Endothelial cell of umbilical vein (primary cell): ENCODE measurements at regions not wholly inside any gene's neighbourhood (a gene's known extent, or its start where the extent isn't known, plus 50 kb on each side); places are given as distances from the start of the nearest gene placed in this dataset.
"Not testable (repeated sequence)": the region's sequence is repeated elsewhere in the genome, so short reads cannot be mapped to it uniquely, and the experiment has no call there.

Source experiments
- CTCF ChIP-seq, 2 donors: IDR thresholded peaks; 1 replicate in 1 of 2; 2 replicates in 1 of 2; pipeline ENCODE4 v1.5.1; 2011; ENCODE audit warnings: low read length in 2 of 2, mild to moderate bottlenecking in 2 of 2, moderate library complexity in 2 of 2, control low read depth in 1 of 2, inconsistent platforms in 1 of 2, low read depth in 1 of 2; ENCODE audit not compliant: insufficient read depth in 1 of 2; ENCODE audit errors: extremely low read depth in 1 of 2
- EZH2 ChIP-seq: IDR thresholded peaks from 2 replicates; pipeline ENCODE4 v1.6.1; 2012; ENCODE audit warnings: borderline replicate concordance, low read depth, mild to moderate bottlenecking, moderate library complexity, low read length, inconsistent platforms; ENCODE audit not compliant: severe bottlenecking
- MAX ChIP-seq: IDR thresholded peaks from 2 replicates; pipeline ENCODE4 v1.6.1; 2011; ENCODE audit not compliant: insufficient read depth, insufficient read length
- MYC ChIP-seq: IDR thresholded peaks from one replicate; pipeline ENCODE4 v1.6.1; 2011; ENCODE audit warnings: mild to moderate bottlenecking, low read depth, low read length
- POLR2A ChIP-seq: IDR thresholded peaks from 2 replicates; pipeline ENCODE4 v1.6.1; 2012; ENCODE audit warnings: low read depth, mild to moderate bottlenecking, control low read depth, low read length
- POLR2AphosphoS5 ChIP-seq: IDR thresholded peaks from 2 replicates; pipeline ENCODE4 v1.6.1; 2012; ENCODE audit warnings: low read depth, mild to moderate bottlenecking, control low read depth, low read length, moderate library complexity; ENCODE audit not compliant: insufficient read depth

GRCh38 chr21:5137006-5137405 is 5384.4 kb upstream of the TPTE start:
- TF ChIP-seq CTCF (IDR thresholded peaks at IDR 0.05; ENCODE audit: extremely low read depth in 1 of 2, insufficient read depth in 1 of 2, low read depth in 1 of 2, low read length in 2 of 2); EZH2; POLR2A; POLR2AphosphoS5; MAX; MYC: not testable (repeated sequence)
